GM23338 (cell line): ENCODE measurements at regions not wholly inside any gene's neighbourhood (a gene's known extent, or its start where the extent isn't known, plus 50 kb on each side); places are given as distances from the start of the nearest gene placed in this dataset.

Experiments
- CREB1 ChIP-seq: fragments of 250-450 bp; sonication (Bioruptor Pico); IDR thresholded peaks from 2 replicates; pipeline ENCODE4 v1.5.0; 2020; ENCODE audit warnings: low read depth, mild to moderate bottlenecking, moderate library complexity
- CTCF ChIP-seq, 2 experiments: fragments of 200-600 bp in 1 of 2; sonication (generic) in 1 of 2; conservative IDR thresholded peaks; 2 replicates each; pipeline versions ENCODE4 v1.5.1 to v1.6.1; 2016 to 2017; ENCODE audit warnings: antibody characterized with exemption in 2 of 2, low read depth in 2 of 2, mild to moderate bottlenecking in 2 of 2, moderate library complexity in 1 of 2
- ETS1 ChIP-seq: IDR thresholded peaks from 2 replicates; pipeline ENCODE4 v1.6.1; 2016; ENCODE audit warnings: antibody characterized with exemption
- EZH2 ChIP-seq: fragments of 200-600 bp; sonication (generic); IDR thresholded peaks from one replicate; pipeline ENCODE4 v1.8.0; 2017; ENCODE audit warnings: antibody characterized with exemption, mild to moderate bottlenecking, low read depth; ENCODE audit not compliant: unreplicated experiment
- EZH2phosphoT487 ChIP-seq: fragments of 200-600 bp; sonication (generic); IDR thresholded peaks from one replicate; pipeline ENCODE4 v1.8.1; 2018; ENCODE audit warnings: antibody characterized with exemption; ENCODE audit not compliant: unreplicated experiment
- JUNB ChIP-seq: IDR thresholded peaks from one replicate; pipeline ENCODE4 v1.6.1; 2016; ENCODE audit warnings: antibody characterized with exemption; ENCODE audit not compliant: unreplicated experiment
- NANOG ChIP-seq: IDR thresholded peaks from 2 replicates; pipeline ENCODE4 v1.6.1; 2016; ENCODE audit warnings: antibody characterized with exemption, borderline replicate concordance
- POLR2AphosphoS5 ChIP-seq: IDR thresholded peaks from 2 replicates; pipeline ENCODE4 v1.6.1; 2016; ENCODE audit warnings: antibody characterized with exemption, low read depth
- REST ChIP-seq: IDR thresholded peaks from one replicate; pipeline ENCODE4 v1.6.1; 2018; ENCODE audit warnings: antibody characterized with exemption; ENCODE audit not compliant: unreplicated experiment
- STAT1 ChIP-seq: IDR thresholded peaks from one replicate; pipeline ENCODE4 v1.6.1; 2016; ENCODE audit warnings: antibody characterized with exemption; ENCODE audit not compliant: unreplicated experiment
- ZNF114 ChIP-seq: fragments of 250-450 bp; sonication (Bioruptor Pico); IDR thresholded peaks from 2 replicates; pipeline ENCODE4 v1.5.0; 2020; ENCODE audit warnings: mild to moderate bottlenecking, moderate library complexity

GRCh38 chr12:124681779-124682391 lies 114.5 kb upstream of the NCOR2 start:
- TF ChIP-seq CTCF (conservative IDR thresholded peaks at IDR 0.05; ENCODE audit: low read depth in 2 of 2) (no peak), EZH2phosphoT487 (no peak), NANOG (no peak), EZH2 (no peak), CREB1 (CRISPR knock-in tag) (no peak), POLR2AphosphoS5 (no peak), ETS1 (no peak), REST (no peak), JUNB (no peak), STAT1 (no peak), ZNF114 (CRISPR knock-in tag) (no peak)
